ENCODE measurements at regions not wholly inside any gene's neighbourhood (a gene's known extent, or its start where the extent isn't known, plus 50 kb on each side); places are given as distances from the start of the nearest gene placed in this dataset.

DNA sequence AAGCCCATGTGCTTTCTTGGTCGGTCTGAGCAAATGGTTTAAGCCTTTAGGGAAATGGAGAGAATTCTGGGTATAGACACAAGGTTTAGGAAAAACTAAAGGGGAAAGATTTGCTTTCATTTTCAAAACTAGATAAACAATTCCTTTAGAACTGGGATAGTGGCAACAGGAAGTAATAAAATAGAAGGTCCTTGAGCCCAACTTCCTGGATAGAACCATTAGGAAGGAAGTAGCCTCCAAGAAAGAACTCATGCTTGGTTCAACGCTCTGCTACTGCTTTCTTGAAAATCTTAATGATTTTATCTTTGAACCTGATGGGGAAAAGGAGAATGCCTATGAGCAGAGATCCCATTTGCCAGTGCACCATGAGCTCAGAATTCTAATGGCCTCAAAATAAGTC, 147.0 kb upstream of the THRB start:
- Histone ChIP-seq H3K4me1 (replicated peaks in 1 of 2; ENCODE audit: control insufficient read depth in 2 of 2, insufficient read depth in 2 of 2, low read length in 2 of 2) (peaks cover 0 to 4% of the 10 kb centered on the region in 2 experiments; a peak in 1 of 5 replicates), H3K9me3 (replicated peaks; ENCODE audit: control insufficient read depth, insufficient read depth, low read depth, low read length) (no peaks in the 10 kb centered on the region), H4K20me1 (replicated peaks; ENCODE audit: control insufficient read depth, insufficient read depth, low read length) (no peaks in the 10 kb centered on the region), H2AFZ (ENCODE audit: low read depth, low read length) (peak overlapping the region; percentile 76), H3K9ac (ENCODE audit: insufficient read depth in 1 of 2, low read depth in 2 of 2, low read length in 2 of 2) (no peak overlapping the region), H3K36me3 (ENCODE audit: control insufficient read depth, insufficient read depth, low read length) (no peaks in the 10 kb centered on the region), H3K27me3 (ENCODE audit: control insufficient read depth in 2 of 2, insufficient read depth in 2 of 2, low read length in 2 of 2) (0 out of 5 replicates have a peak, but pooled peaks cover 0 to 7% of the 10 kb centered on the region in 2 experiments), H3K9me1 (ENCODE audit: control insufficient read depth, insufficient read depth, low read length) (no peaks in the 10 kb centered on the region), H3K27ac (ENCODE audit: extremely low read depth, low read depth, low read length) (no peak overlapping the region), H3K4me3 (no peak overlapping the region), H3K79me2 (ENCODE audit: control insufficient read depth, insufficient read depth, low read length) (no peaks in the 10 kb centered on the region), H3K4me2 (ENCODE audit: insufficient read depth, low read length) (no peak overlapping the region)
- DNase-seq (ENCODE audit: extremely low read depth in 1 of 4, low spot score in 3 of 4) = no peak
- ChIA-PET CTCF (ENCODE audit: low intra/inter-chr PET ratio) (no interaction called here), POLR2A (no interaction called here)
- in situ Hi-C loops (cut with MboI) (no loop called here), intact Hi-C loops (cut with micrococcal nuclease) (loop anchor here (2.0 to 10.0 kb wide), 3 partner anchors 117 to 277 kb away; no protein-coding TSS in a partner anchor)
- FAIRE-seq = no peak
- no TSS peak for BruUV-seq (replicated peaks)
- 8% methylated on average over 2 of the region's 2 CpGs for WGBS (ENCODE audit: insufficient coverage, low coverage, missing lambda C conversion rate)
- no peak for ATAC-seq
- TF ChIP-seq NR2C2 (CRISPR knock-in tag; IDR thresholded peaks at IDR 0.05) (no peak), NR2C2 (tag; IDR thresholded peaks at IDR 0.05) (0 out of 2 replicates have a peak, but pooled peaks have one; percentile 20), ETV1 (tag; conservative IDR thresholded peaks at IDR 0.05; ENCODE audit: low read depth) (peak; percentile 58), ZNF175 (CRISPR knock-in tag; IDR thresholded peaks at IDR 0.05; ENCODE audit: low read depth) (0 out of 2 replicates have a peak, but pooled peaks have one; percentile 50), ZNF217 (CRISPR knock-in tag; IDR thresholded peaks at IDR 0.05) (no peak), HLTF (IDR thresholded peaks at IDR 0.05) (no peak), CC2D1A (IDR thresholded peaks at IDR 0.05) (no peak), NCOA2 (IDR thresholded peaks at IDR 0.05; ENCODE audit: partially characterized antibody in 2 of 2) (no peak), RBM25 (IDR thresholded peaks at IDR 0.05; ENCODE audit: low read depth, low read length, severe bottlenecking) (no peak)
- TF ChIP-seq, protein P1, sequence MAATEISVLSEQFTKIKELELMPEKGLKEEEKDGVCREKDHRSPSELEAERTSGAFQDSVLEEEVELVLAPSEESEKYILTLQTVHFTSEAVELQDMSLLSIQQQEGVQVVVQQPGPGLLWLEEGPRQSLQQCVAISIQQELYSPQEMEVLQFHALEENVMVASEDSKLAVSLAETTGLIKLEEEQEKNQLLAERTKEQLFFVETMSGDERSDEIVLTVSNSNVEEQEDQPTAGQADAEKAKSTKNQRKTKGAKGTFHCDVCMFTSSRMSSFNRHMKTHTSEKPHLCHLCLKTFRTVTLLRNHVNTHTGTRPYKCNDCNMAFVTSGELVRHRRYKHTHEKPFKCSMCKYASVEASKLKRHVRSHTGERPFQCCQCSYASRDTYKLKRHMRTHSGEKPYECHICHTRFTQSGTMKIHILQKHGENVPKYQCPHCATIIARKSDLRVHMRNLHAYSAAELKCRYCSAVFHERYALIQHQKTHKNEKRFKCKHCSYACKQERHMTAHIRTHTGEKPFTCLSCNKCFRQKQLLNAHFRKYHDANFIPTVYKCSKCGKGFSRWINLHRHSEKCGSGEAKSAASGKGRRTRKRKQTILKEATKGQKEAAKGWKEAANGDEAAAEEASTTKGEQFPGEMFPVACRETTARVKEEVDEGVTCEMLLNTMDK (IDR thresholded peaks at IDR 0.05; ENCODE audit: borderline replicate concordance, insufficient read depth, low read depth, low read length, poor library complexity, severe bottlenecking) = no peak
- TF ChIP-seq, protein P2, sequence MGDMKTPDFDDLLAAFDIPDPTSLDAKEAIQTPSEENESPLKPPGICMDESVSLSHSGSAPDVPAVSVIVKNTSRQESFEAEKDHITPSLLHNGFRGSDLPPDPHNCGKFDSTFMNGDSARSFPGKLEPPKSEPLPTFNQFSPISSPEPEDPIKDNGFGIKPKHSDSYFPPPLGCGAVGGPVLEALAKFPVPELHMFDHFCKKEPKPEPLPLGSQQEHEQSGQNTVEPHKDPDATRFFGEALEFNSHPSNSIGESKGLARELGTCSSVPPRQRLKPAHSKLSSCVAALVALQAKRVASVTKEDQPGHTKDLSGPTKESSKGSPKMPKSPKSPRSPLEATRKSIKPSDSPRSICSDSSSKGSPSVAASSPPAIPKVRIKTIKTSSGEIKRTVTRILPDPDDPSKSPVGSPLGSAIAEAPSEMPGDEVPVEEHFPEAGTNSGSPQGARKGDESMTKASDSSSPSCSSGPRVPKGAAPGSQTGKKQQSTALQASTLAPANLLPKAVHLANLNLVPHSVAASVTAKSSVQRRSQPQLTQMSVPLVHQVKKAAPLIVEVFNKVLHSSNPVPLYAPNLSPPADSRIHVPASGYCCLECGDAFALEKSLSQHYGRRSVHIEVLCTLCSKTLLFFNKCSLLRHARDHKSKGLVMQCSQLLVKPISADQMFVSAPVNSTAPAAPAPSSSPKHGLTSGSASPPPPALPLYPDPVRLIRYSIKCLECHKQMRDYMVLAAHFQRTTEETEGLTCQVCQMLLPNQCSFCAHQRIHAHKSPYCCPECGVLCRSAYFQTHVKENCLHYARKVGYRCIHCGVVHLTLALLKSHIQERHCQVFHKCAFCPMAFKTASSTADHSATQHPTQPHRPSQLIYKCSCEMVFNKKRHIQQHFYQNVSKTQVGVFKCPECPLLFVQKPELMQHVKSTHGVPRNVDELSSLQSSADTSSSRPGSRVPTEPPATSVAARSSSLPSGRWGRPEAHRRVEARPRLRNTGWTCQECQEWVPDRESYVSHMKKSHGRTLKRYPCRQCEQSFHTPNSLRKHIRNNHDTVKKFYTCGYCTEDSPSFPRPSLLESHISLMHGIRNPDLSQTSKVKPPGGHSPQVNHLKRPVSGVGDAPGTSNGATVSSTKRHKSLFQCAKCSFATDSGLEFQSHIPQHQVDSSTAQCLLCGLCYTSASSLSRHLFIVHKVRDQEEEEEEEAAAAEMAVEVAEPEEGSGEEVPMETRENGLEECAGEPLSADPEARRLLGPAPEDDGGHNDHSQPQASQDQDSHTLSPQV (IDR thresholded peaks at IDR 0.05) = 0 out of 2 replicates have a peak, but pooled peaks have one; percentile 5
- TF ChIP-seq, protein P3, sequence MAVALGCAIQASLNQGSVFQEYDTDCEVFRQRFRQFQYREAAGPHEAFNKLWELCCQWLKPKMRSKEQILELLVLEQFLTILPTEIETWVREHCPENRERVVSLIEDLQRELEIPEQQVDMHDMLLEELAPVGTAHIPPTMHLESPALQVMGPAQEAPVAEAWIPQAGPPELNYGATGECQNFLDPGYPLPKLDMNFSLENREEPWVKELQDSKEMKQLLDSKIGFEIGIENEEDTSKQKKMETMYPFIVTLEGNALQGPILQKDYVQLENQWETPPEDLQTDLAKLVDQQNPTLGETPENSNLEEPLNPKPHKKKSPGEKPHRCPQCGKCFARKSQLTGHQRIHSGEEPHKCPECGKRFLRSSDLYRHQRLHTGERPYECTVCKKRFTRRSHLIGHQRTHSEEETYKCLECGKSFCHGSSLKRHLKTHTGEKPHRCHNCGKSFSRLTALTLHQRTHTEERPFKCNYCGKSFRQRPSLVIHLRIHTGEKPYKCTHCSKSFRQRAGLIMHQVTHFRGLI (CRISPR knock-in tag; IDR thresholded peaks at IDR 0.05) = no peak
- TF ChIP-seq, protein P4, sequence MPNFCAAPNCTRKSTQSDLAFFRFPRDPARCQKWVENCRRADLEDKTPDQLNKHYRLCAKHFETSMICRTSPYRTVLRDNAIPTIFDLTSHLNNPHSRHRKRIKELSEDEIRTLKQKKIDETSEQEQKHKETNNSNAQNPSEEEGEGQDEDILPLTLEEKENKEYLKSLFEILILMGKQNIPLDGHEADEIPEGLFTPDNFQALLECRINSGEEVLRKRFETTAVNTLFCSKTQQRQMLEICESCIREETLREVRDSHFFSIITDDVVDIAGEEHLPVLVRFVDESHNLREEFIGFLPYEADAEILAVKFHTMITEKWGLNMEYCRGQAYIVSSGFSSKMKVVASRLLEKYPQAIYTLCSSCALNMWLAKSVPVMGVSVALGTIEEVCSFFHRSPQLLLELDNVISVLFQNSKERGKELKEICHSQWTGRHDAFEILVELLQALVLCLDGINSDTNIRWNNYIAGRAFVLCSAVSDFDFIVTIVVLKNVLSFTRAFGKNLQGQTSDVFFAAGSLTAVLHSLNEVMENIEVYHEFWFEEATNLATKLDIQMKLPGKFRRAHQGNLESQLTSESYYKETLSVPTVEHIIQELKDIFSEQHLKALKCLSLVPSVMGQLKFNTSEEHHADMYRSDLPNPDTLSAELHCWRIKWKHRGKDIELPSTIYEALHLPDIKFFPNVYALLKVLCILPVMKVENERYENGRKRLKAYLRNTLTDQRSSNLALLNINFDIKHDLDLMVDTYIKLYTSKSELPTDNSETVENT (CRISPR knock-in tag; IDR thresholded peaks at IDR 0.05) = no peak

Data from K562 (cell line).